Caco-2 (cell line): ENCODE measurements at regions not wholly inside any gene's neighbourhood (a gene's known extent, or its start where the extent isn't known, plus 50 kb on each side); places are given as distances from the start of the nearest gene placed in this dataset.
A peak's percentile ranks its signal among the peaks of the same experiment; 100 is the strongest.

Experiments used
- BruUV-seq: library from RNA; stranded (reverse); fragments of 400-500 nt; replicated peaks from 2 replicates; lab custom pipeline; 2021; lab: Mats Ljungman, UMichigan
- CTCF ChIA-PET: fragments of 300-600 bp; sonication (Branson Sonifier 250); formaldehyde crosslinking; loops from one replicate; lab custom pipeline; 2022; ENCODE audit warnings: antibody characterized with exemption; lab: Charles Lee
- POLR2A ChIA-PET: fragments of 300-600 bp; sonication (Branson Sonifier 250); formaldehyde crosslinking; loops from one replicate; lab custom pipeline; 2022; ENCODE audit warnings: antibody characterized with exemption; lab: Charles Lee
- DNase-seq, 2 experiments: peaks; one replicate each; pipeline versions ENCODE4 v3.0.0 to v3.0.0-alpha.2; 2020 to 2022
- H3K27me3 ChIP-seq: replicated peaks from 2 replicates; pipeline ENCODE4 v1.6.0; 2011; ENCODE audit warnings: low read length; ENCODE audit not compliant: control insufficient read depth, insufficient read depth
- H3K36me3 ChIP-seq: 2 replicates; pipeline ENCODE4 v1.5.1; 2011; ENCODE audit warnings: low read length; ENCODE audit not compliant: control insufficient read depth, insufficient read depth
- H3K4me1 ChIP-seq: fragments of 250-450 bp; sonication (Bioruptor Pico); 2 replicates; pipeline ENCODE4 v1.5.1; 2020; ENCODE audit warnings: mild to moderate bottlenecking
- H3K4me3 ChIP-seq: 2 replicates; pipeline ENCODE4 v1.5.1; 2011; ENCODE audit warnings: low read depth, mild to moderate bottlenecking, control low read depth, low read length
- H3K9me3 ChIP-seq: fragments of 250-450 bp; sonication (Bioruptor Pico); 2 replicates; pipeline ENCODE4 v1.5.1; 2020; ENCODE audit warnings: mild to moderate bottlenecking, moderate library complexity
- H3K27ac Mint-ChIP-seq: one replicate; pipeline ENCODE4 v1.8.0; 2022; ENCODE audit warnings: mixed read lengths; ENCODE audit not compliant: unreplicated experiment
- H3K27me3 Mint-ChIP-seq: one replicate; pipeline ENCODE4 v1.8.0; 2022; ENCODE audit warnings: mixed read lengths; ENCODE audit not compliant: insufficient read depth, unreplicated experiment
- H3K36me3 Mint-ChIP-seq: one replicate; pipeline ENCODE4 v1.8.0; 2022; ENCODE audit warnings: mild to moderate bottlenecking, mixed read lengths; ENCODE audit not compliant: insufficient read depth, unreplicated experiment
- H3K4me1 Mint-ChIP-seq: one replicate; pipeline ENCODE4 v1.8.0; 2022; ENCODE audit warnings: low read depth, mixed read lengths; ENCODE audit not compliant: unreplicated experiment
- H3K4me3 Mint-ChIP-seq: one replicate; pipeline ENCODE4 v1.8.0; 2022; ENCODE audit warnings: mild to moderate bottlenecking, moderate library complexity, mixed read lengths; ENCODE audit not compliant: unreplicated experiment
- H3K9me3 Mint-ChIP-seq: one replicate; pipeline ENCODE4 v1.8.0; 2022; ENCODE audit warnings: mixed read lengths; ENCODE audit not compliant: unreplicated experiment
- intact Hi-C: fragments of 100-400 bp; cut with micrococcal nuclease; formaldehyde crosslinking; loops from one replicate; pipeline ENCODE4 v1.10.0; 2022; ENCODE audit not compliant: unreplicated experiment
- TF ChIP-seq, protein P1 (sequence below), 2 experiments: fragments of 200-600 bp in 1 of 2; IDR thresholded peaks; 1 replicate in 1 of 2; 2 replicates in 1 of 2; pipeline versions ENCODE4 v1.5.1 to v1.8.0; 2011 to 2022; ENCODE audit warnings: antibody characterized with exemption in 1 of 2, control low read depth in 1 of 2, inconsistent platforms in 1 of 2, low read depth in 1 of 2, low read length in 1 of 2, mild to moderate bottlenecking in 1 of 2, moderate library complexity in 1 of 2; ENCODE audit not compliant: insufficient read depth in 1 of 2, severe bottlenecking in 1 of 2, unreplicated experiment in 1 of 2

DNA sequence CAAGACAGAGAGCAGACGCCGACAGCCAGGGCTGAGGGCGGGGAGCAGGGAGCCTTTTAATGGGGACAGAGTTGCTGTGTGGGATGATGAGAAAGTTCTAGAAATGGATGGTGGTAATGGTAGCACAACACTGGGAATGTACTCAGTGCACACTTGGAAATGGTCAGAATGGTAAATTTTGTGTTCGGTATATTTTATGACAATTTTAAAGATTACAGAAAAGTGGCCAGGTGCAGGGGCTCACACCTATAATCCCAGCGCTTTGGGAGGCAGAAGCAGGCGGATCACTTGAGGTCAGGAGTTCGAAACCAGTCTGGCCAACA lies 243.2 kb upstream of the CIBAR2 start:
- peaks cover 14% of the 10 kb centered on the region for H3K4me1 Mint-ChIP-seq
- peak overlapping the region; percentile 23 for H3K4me3 Mint-ChIP-seq
- no peaks in the 10 kb centered on the region for H3K36me3 ChIP-seq
- POLR2A ChIA-PET, result no interaction called here
- no peaks in the 10 kb centered on the region for H3K27me3 Mint-ChIP-seq
- intact Hi-C loops, result no loop called here
- H3K27me3 ChIP-seq, result no peaks in the 10 kb centered on the region
- no peak overlapping the region for H3K4me3 ChIP-seq
- TF ChIP-seq, protein P1, sequence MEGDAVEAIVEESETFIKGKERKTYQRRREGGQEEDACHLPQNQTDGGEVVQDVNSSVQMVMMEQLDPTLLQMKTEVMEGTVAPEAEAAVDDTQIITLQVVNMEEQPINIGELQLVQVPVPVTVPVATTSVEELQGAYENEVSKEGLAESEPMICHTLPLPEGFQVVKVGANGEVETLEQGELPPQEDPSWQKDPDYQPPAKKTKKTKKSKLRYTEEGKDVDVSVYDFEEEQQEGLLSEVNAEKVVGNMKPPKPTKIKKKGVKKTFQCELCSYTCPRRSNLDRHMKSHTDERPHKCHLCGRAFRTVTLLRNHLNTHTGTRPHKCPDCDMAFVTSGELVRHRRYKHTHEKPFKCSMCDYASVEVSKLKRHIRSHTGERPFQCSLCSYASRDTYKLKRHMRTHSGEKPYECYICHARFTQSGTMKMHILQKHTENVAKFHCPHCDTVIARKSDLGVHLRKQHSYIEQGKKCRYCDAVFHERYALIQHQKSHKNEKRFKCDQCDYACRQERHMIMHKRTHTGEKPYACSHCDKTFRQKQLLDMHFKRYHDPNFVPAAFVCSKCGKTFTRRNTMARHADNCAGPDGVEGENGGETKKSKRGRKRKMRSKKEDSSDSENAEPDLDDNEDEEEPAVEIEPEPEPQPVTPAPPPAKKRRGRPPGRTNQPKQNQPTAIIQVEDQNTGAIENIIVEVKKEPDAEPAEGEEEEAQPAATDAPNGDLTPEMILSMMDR (IDR thresholded peaks at IDR 0.05; ENCODE audit: insufficient read depth in 1 of 2, low read depth in 1 of 2, low read length in 1 of 2, severe bottlenecking in 1 of 2, unreplicated experiment in 1 of 2), result no peak
- peaks cover 7% of the 10 kb centered on the region for H3K36me3 Mint-ChIP-seq
- no peaks in the 10 kb centered on the region for H3K9me3 Mint-ChIP-seq
- H3K27ac Mint-ChIP-seq, result peak overlapping the region; percentile 88
- CTCF ChIA-PET, result no interaction called here
- no peaks in the 10 kb centered on the region for H3K9me3 ChIP-seq
- BruUV-seq, result no TSS peak
- H3K4me1 ChIP-seq, result peaks cover 51% of the 10 kb centered on the region
- no peak for DNase-seq

- intact Hi-C loops, result no loop called here
- ChIA-PET CTCF (no interaction called here), POLR2A (no interaction called here)
Measured at GRCh38 chr16:85356157-85356556, 243.9 kb upstream of the CIBAR2 start.

GRCh38 chr16:85357323-85357722 lies 245.1 kb upstream of the CIBAR2 start:
- intact Hi-C loops, result no loop called here
- H3K36me3 Mint-ChIP-seq, result peaks cover 7% of the 10 kb centered on the region
- H3K4me1 ChIP-seq, result peaks cover 53% of the 10 kb centered on the region
- H3K4me3 Mint-ChIP-seq, result no peak overlapping the region
- H3K27me3 Mint-ChIP-seq, result no peaks in the 10 kb centered on the region
- peaks cover 22% of the 10 kb centered on the region for H3K4me1 Mint-ChIP-seq
- H3K27me3 ChIP-seq, result no peaks in the 10 kb centered on the region
- POLR2A ChIA-PET, result no interaction called here
- CTCF ChIA-PET, result interaction anchor here (0.6 kb wide), 1 partner anchor 232 kb away, joined by 3 read pairs; no protein-coding TSS in a partner anchor
- no peak overlapping the region for H3K27ac Mint-ChIP-seq
- TF ChIP-seq, protein P1 (IDR thresholded peaks at IDR 0.05; ENCODE audit: insufficient read depth in 1 of 2, low read depth in 1 of 2, low read length in 1 of 2, severe bottlenecking in 1 of 2, unreplicated experiment in 1 of 2), result no peak
- H3K9me3 Mint-ChIP-seq, result no peaks in the 10 kb centered on the region
- no TSS peak for BruUV-seq
- H3K36me3 ChIP-seq, result no peaks in the 10 kb centered on the region
- H3K4me3 ChIP-seq, result no peak overlapping the region
- H3K9me3 ChIP-seq, result no peaks in the 10 kb centered on the region
- DNase-seq, result no peak

More at GRCh38 chr16:85356157-85356556, 243.9 kb upstream of the CIBAR2 start:
- no TSS peak for BruUV-seq
- H3K4me1 ChIP-seq, result peaks cover 51% of the 10 kb centered on the region
- no peaks in the 10 kb centered on the region for H3K27me3 ChIP-seq
- no peaks in the 10 kb centered on the region for H3K9me3 ChIP-seq
- no peak overlapping the region for H3K4me3 ChIP-seq
- no peaks in the 10 kb centered on the region for H3K36me3 ChIP-seq
- no peak overlapping the region for H3K4me3 Mint-ChIP-seq
- DNase-seq, result no peak
- H3K27ac Mint-ChIP-seq, result peak overlapping the region; percentile 88
- no peaks in the 10 kb centered on the region for H3K27me3 Mint-ChIP-seq
- H3K4me1 Mint-ChIP-seq, result peaks cover 21% of the 10 kb centered on the region
- peaks cover 7% of the 10 kb centered on the region for H3K36me3 Mint-ChIP-seq
- no peaks in the 10 kb centered on the region for H3K9me3 Mint-ChIP-seq
- TF ChIP-seq, protein P1 (IDR thresholded peaks at IDR 0.05; ENCODE audit: insufficient read depth in 1 of 2, low read depth in 1 of 2, low read length in 1 of 2, severe bottlenecking in 1 of 2, unreplicated experiment in 1 of 2), result no peak
